SK-N-SH (cell line): ENCODE measurements at regions not wholly inside any gene's neighbourhood (a gene's known extent, or its start where the extent isn't known, plus 50 kb on each side); places are given as distances from the start of the nearest gene placed in this dataset.

Experiments used
- CHD2 ChIP-seq: fragments of 150-350 bp; IDR thresholded peaks from 2 replicates; pipeline ENCODE4 v1.6.1; 2018; ENCODE audit warnings: low read length; ENCODE audit not compliant: partially characterized antibody
- TF ChIP-seq, protein P1 (sequence below): fragments of 200-600 bp; sonication (generic); IDR thresholded peaks from 2 replicates; pipeline ENCODE4 v1.6.1; 2017; ENCODE audit warnings: antibody characterized with exemption, mild to moderate bottlenecking, moderate library complexity

DNA sequence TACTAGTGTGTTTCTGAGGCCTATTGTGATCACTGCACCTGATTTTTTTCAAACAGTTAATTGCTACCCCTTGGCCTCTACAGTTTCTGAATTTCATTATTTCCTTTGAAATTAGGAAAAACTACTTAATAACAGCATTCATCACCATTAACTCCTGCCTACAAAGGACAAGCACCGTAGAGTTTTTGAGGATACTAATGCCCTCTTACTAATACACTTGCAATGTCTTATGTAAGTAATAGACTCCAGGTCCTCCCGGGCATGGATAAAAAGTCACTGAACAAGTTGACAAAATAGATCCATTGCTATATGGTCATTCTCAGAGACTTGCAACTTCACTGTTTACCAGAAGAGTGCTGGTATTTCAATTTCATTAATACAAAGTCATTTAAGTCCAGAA is 1172.5 kb downstream of the CDH12 start:
- TF ChIP-seq CHD2, result no peak
- TF ChIP-seq, protein P1, sequence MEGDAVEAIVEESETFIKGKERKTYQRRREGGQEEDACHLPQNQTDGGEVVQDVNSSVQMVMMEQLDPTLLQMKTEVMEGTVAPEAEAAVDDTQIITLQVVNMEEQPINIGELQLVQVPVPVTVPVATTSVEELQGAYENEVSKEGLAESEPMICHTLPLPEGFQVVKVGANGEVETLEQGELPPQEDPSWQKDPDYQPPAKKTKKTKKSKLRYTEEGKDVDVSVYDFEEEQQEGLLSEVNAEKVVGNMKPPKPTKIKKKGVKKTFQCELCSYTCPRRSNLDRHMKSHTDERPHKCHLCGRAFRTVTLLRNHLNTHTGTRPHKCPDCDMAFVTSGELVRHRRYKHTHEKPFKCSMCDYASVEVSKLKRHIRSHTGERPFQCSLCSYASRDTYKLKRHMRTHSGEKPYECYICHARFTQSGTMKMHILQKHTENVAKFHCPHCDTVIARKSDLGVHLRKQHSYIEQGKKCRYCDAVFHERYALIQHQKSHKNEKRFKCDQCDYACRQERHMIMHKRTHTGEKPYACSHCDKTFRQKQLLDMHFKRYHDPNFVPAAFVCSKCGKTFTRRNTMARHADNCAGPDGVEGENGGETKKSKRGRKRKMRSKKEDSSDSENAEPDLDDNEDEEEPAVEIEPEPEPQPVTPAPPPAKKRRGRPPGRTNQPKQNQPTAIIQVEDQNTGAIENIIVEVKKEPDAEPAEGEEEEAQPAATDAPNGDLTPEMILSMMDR, result no peak
